ENCODE measurements at regions not wholly inside any gene's neighbourhood (a gene's known extent, or its start where the extent isn't known, plus 50 kb on each side); places are given as distances from the start of the nearest gene placed in this dataset.

GRCh38 chr12:74111688-74112360 is 425.8 kb upstream of the ATXN7L3B start:
- WGBS, 5 donors, result 53 to 61% (median 55%) methylated on average over 8 of the region's 8 CpGs
- DNase-seq, result peak in 1 of 2 donors; percentile 20
- Histone ChIP-seq H3K27me3 (no peaks in the 10 kb centered on the region), H3K4me1 (no peaks in the 10 kb centered on the region), H3K36me3 (no peaks in the 10 kb centered on the region), H3K27ac (no peak overlapping the region), H3K4me3 (no peak overlapping the region), H3K9me3 (no peaks in the 10 kb centered on the region)
- TF ChIP-seq EP300 (IDR thresholded peaks at IDR 0.05), result no peak
- no peak for TF ChIP-seq POLR2AphosphoS5 (IDR thresholded peaks at IDR 0.05)
- no peak for TF ChIP-seq POLR2A (IDR thresholded peaks at IDR 0.05)
- TF ChIP-seq, protein P1, sequence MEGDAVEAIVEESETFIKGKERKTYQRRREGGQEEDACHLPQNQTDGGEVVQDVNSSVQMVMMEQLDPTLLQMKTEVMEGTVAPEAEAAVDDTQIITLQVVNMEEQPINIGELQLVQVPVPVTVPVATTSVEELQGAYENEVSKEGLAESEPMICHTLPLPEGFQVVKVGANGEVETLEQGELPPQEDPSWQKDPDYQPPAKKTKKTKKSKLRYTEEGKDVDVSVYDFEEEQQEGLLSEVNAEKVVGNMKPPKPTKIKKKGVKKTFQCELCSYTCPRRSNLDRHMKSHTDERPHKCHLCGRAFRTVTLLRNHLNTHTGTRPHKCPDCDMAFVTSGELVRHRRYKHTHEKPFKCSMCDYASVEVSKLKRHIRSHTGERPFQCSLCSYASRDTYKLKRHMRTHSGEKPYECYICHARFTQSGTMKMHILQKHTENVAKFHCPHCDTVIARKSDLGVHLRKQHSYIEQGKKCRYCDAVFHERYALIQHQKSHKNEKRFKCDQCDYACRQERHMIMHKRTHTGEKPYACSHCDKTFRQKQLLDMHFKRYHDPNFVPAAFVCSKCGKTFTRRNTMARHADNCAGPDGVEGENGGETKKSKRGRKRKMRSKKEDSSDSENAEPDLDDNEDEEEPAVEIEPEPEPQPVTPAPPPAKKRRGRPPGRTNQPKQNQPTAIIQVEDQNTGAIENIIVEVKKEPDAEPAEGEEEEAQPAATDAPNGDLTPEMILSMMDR (IDR thresholded peaks at IDR 0.05), result no peak
- intact Hi-C loops (cut with DNase I; ENCODE audit: low total_unique reads), result no loop called here

DNA sequence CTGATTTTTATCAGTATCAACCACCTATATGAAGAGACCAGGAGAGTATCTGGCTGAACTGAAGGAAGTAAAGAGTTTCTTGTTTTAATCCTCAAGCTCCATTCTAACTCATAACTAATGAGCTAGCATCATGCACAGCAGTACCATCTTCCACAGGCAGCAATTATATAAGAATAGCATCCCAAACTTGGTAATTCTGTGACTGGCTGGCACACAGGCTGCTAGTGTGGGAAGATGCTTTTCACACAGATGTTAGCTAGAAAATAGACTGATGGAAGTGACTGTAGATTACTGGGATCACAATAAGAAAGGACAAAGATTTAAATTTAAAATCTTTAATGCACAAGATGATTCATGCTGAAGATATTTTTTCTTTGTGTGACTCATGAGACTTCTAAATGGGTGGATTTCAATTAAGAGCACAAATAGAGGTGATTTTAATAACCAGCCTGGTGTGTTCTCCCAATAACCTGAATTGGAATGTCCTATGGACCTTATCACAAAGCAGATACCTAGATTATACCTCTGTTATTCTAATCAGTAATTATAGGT is 417.7 kb upstream of the ATXN7L3B start:
- TF ChIP-seq, protein P1 (IDR thresholded peaks at IDR 0.05), result no peak
- TF ChIP-seq POLR2AphosphoS5 (IDR thresholded peaks at IDR 0.05), result no peak
- no peak for TF ChIP-seq EP300 (IDR thresholded peaks at IDR 0.05)
- TF ChIP-seq POLR2A (IDR thresholded peaks at IDR 0.05), result no peak
- H3K9me3 ChIP-seq, result no peaks in the 10 kb centered on the region
- H3K4me3 ChIP-seq, result no peak overlapping the region
- no peaks in the 10 kb centered on the region for H3K27me3 ChIP-seq
- intact Hi-C loops (cut with DNase I; ENCODE audit: low total_unique reads), result no loop called here
- no peak overlapping the region for H3K27ac ChIP-seq
- no peaks in the 10 kb centered on the region for H3K4me1 ChIP-seq
- DNase-seq, result no peak
- H3K36me3 ChIP-seq, result no peaks in the 10 kb centered on the region

DNA sequence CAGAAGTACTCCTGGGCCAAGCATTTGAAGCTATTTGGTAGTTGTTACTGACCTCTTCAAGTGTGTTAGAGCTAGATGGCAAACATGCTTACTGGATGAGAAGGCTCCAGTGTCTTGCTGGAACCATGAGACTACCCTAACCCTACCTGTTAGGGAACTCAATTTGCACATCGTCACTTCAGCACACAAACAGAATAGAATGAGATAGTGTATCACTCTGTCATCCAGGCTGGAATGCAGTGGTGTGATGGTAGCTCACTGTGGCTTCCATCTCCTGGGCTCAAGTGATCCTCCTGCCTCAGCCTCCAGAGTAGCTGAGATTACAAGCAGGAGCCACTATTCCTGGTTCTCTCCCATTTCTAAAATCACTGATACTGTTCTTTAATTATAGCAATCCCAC is 417.0 kb upstream of the ATXN7L3B start:
- Histone ChIP-seq H3K36me3 (no peaks in the 10 kb centered on the region), H3K4me1 (no peaks in the 10 kb centered on the region), H3K9me3 (no peaks in the 10 kb centered on the region), H3K4me3 (no peak overlapping the region), H3K27me3 (no peaks in the 10 kb centered on the region), H3K27ac (no peak overlapping the region)
- TF ChIP-seq POLR2A (IDR thresholded peaks at IDR 0.05) (no peak), POLR2AphosphoS5 (IDR thresholded peaks at IDR 0.05) (no peak), EP300 (IDR thresholded peaks at IDR 0.05) (no peak)
- TF ChIP-seq, protein P1 (IDR thresholded peaks at IDR 0.05), result no peak
- DNase-seq, result no peak
- intact Hi-C loops (cut with DNase I; ENCODE audit: low total_unique reads), result no loop called here
- WGBS, 5 donors, result 29 to 52% (median 33%) methylated on average over 1 of the region's 1 CpG

- Histone ChIP-seq H3K36me3 (no peaks in the 10 kb centered on the region), H3K27me3 (no peaks in the 10 kb centered on the region), H3K27ac (no peak overlapping the region), H3K4me3 (no peak overlapping the region), H3K9me3 (peaks cover 0 to 6% (median 3%) of the 10 kb centered on the region in 4 donors), H3K4me1 (no peaks in the 10 kb centered on the region)
- TF ChIP-seq POLR2A (IDR thresholded peaks at IDR 0.05), result no peak
- TF ChIP-seq, protein P1 (IDR thresholded peaks at IDR 0.05), result no peak
- TF ChIP-seq POLR2AphosphoS5 (IDR thresholded peaks at IDR 0.05), result no peak
- TF ChIP-seq EP300 (IDR thresholded peaks at IDR 0.05), result no peak
- DNase-seq, result no peak
- 53 to 64% (median 56%) methylated on average over 2 of the region's 2 CpGs for WGBS, 5 donors
- intact Hi-C loops (cut with DNase I; ENCODE audit: low total_unique reads), result no loop called here
Measured at GRCh38 chr12:74129702-74130101, 407.9 kb upstream of the ATXN7L3B start.
